Esophagus muscularis mucosa (tissue), 4 donors: ENCODE measurements at regions not wholly inside any gene's neighbourhood (a gene's known extent, or its start where the extent isn't known, plus 50 kb on each side); places are given as distances from the start of the nearest gene placed in this dataset.

ENCODE experiments used
- DNase-seq: peaks from one replicate; pipeline ENCODE4 v3.0.0-alpha.2; 2017; ENCODE audit errors: extremely low spot score
- H3K27ac ChIP-seq, 4 donors: fragments of 200-600 bp; sonication (generic); replicated peaks in 1 of 4; 1 replicate in 3 of 4; 2 replicates in 1 of 4; pipeline ENCODE4 v1.5.1; 2016 to 2019; ENCODE audit warnings: mild to moderate bottlenecking in 1 of 4
- H3K27me3 ChIP-seq, 4 donors: fragments of 200-600 bp; sonication (generic); one replicate each; pipeline versions ENCODE4 v1.5.1 to v1.6.0; 2016 to 2019
- H3K36me3 ChIP-seq, 4 donors: fragments of 200-600 bp; sonication (generic); one replicate each; pipeline ENCODE4 v1.5.1; 2016 to 2019
- H3K4me1 ChIP-seq, 4 donors: fragments of 200-600 bp; sonication (generic); one replicate each; pipeline ENCODE4 v1.5.1; 2016 to 2019
- H3K4me3 ChIP-seq, 4 donors: fragments of 200-600 bp; sonication (generic); 1 replicate in 2 of 4; 2 replicates in 2 of 4; pipeline ENCODE4 v1.5.1; 2016 to 2019; ENCODE audit warnings: mild to moderate bottlenecking in 4 of 4, moderate library complexity in 1 of 4
- H3K9me3 ChIP-seq, 4 donors: fragments of 200-600 bp; sonication (generic); 1 replicate in 3 of 4; 2 replicates in 1 of 4; pipeline ENCODE4 v1.5.1; 2016 to 2019
- EP300 ChIP-seq: sonication (generic); formaldehyde crosslinking; IDR thresholded peaks from one replicate; pipeline ENCODE4 v1.6.1; 2017; ENCODE audit warnings: antibody characterized with exemption
- POLR2A ChIP-seq: fragments of 450-650 bp; IDR thresholded peaks from one replicate; pipeline ENCODE4 v1.6.1; 2017; ENCODE audit warnings: antibody characterized with exemption, moderate library complexity, mild to moderate bottlenecking, low read depth
- POLR2AphosphoS5 ChIP-seq, 2 donors: sonication (generic); formaldehyde crosslinking; IDR thresholded peaks; one replicate each; pipeline ENCODE4 v1.6.1; 2017; ENCODE audit warnings: antibody characterized with exemption in 2 of 2
- WGBS: methylation state at CpG from one replicate; pipeline ENCODE4 v1.1.5; 2018; 5-methylcytosine and 5-hydroxymethylcytosine counted together
- intact Hi-C: fragments of 100-400 bp; cut with DNase I; formaldehyde crosslinking; loops from one replicate; pipeline ENCODE4 v1.15.1; 2023
- TF ChIP-seq, protein P1 (sequence below), 3 experiments: fragments of 200-600 bp in 2 of 3; fragments of 450-650 bp in 1 of 3; sonication (generic) in 2 of 3; IDR thresholded peaks; one replicate each; pipeline ENCODE4 v1.5.1; 2017 to 2019; ENCODE audit warnings: antibody characterized with exemption in 3 of 3, mild to moderate bottlenecking in 2 of 3, moderate library complexity in 1 of 3

DNA sequence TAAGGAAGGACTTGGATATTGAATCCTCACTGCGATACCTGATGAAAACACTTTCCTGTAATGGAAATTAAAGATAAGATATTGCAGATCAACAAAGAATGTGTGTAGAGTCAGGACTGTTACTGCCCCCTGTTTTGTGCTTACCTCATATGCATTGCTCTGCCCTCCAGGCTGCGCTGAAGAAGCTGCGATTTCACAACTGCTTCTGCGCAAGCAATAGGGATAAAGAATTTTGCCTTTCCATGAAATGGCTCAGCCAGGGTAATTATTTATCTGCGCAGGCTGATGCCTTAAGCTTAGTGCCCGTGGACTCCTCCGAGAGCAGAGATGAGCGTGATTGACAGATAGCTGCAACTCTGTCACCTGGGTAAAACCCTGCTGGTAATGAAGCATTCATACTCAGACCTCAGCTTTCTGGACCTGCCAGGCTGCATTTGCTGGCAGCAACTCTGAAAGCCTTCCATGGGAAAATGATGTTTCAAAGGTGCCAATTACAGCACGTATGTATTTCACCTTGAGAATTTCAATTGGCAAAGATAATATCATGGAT lies 370.6 kb downstream of the SAMD5 start:
- intact Hi-C loops = no loop called here
- TF ChIP-seq POLR2AphosphoS5 (IDR thresholded peaks at IDR 0.05) (no peak), EP300 (no peak), POLR2A (no peak)
- TF ChIP-seq, protein P1, sequence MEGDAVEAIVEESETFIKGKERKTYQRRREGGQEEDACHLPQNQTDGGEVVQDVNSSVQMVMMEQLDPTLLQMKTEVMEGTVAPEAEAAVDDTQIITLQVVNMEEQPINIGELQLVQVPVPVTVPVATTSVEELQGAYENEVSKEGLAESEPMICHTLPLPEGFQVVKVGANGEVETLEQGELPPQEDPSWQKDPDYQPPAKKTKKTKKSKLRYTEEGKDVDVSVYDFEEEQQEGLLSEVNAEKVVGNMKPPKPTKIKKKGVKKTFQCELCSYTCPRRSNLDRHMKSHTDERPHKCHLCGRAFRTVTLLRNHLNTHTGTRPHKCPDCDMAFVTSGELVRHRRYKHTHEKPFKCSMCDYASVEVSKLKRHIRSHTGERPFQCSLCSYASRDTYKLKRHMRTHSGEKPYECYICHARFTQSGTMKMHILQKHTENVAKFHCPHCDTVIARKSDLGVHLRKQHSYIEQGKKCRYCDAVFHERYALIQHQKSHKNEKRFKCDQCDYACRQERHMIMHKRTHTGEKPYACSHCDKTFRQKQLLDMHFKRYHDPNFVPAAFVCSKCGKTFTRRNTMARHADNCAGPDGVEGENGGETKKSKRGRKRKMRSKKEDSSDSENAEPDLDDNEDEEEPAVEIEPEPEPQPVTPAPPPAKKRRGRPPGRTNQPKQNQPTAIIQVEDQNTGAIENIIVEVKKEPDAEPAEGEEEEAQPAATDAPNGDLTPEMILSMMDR (IDR thresholded peaks at IDR 0.05) = no peak
- Histone ChIP-seq H3K36me3 (no peaks in the 10 kb centered on the region), H3K4me1 (no peaks in the 10 kb centered on the region), H3K9me3 (no peaks in the 10 kb centered on the region), H3K27me3 (no peaks in the 10 kb centered on the region), H3K4me3 (no peak overlapping the region), H3K27ac (no peak overlapping the region)
- no peak for DNase-seq
- 93% methylated on average over 9 of the region's 9 CpGs for WGBS

DNA sequence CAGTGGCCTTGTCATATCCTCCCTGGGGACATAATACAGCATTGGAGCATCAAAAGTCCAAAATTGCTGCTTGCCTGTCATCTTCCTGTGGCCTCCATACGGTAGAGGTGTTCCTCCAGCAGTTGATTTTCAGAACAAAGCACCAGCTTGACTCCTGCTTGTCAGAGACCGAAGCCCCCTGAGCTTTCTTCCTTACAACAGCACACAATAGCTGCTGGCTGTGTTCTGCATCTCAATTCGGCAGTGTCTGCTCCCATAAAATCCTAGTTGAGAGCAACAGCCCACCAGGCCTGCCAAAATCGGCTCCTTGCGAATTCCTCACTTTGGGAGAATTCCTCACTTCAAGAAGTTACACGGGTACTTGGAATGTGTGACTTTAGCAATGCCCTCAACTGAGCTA lies 372.9 kb downstream of the SAMD5 start:
- 79% methylated on average over 6 of the region's 6 CpGs for WGBS
- Histone ChIP-seq H3K4me3 (no peak overlapping the region), H3K27me3 (no peaks in the 10 kb centered on the region), H3K36me3 (no peaks in the 10 kb centered on the region), H3K9me3 (peaks cover 0 to 1% (median 0%) of the 10 kb centered on the region in 4 donors), H3K4me1 (no peaks in the 10 kb centered on the region), H3K27ac (no peak overlapping the region)
- DNase-seq = no peak
- TF ChIP-seq POLR2AphosphoS5 (IDR thresholded peaks at IDR 0.05) (no peak), EP300 (no peak), POLR2A (no peak)
- TF ChIP-seq, protein P1 (IDR thresholded peaks at IDR 0.05) = no peak
- intact Hi-C loops = no loop called here

DNA sequence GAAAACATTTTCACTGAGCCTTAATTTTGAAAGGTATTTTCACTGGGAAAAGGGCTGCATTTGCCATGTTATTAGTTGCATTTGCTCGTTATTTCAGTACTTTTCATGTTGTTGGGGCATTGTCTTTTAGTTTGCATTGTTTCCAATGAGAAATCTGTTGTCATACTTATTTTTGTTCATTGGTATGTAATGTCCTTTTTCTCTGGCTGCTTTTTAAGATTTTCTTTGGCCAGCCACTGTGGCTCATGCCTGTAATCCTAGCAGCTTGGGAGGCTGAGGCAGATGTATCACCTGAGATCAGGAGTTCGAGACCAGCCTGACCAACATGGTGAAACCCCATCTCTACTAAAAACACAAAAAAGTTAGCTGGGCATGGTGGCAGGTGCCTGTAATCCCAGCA lies 379.9 kb downstream of the SAMD5 start:
- intact Hi-C loops = no loop called here
- TF ChIP-seq EP300 (no peak), POLR2AphosphoS5 (IDR thresholded peaks at IDR 0.05) (no peak), POLR2A (no peak)
- TF ChIP-seq, protein P1 (IDR thresholded peaks at IDR 0.05) = no peak
- Histone ChIP-seq H3K27me3 (no peaks in the 10 kb centered on the region), H3K9me3 (peaks cover 0 to 7% (median 0%) of the 10 kb centered on the region in 4 donors), H3K27ac (no peak overlapping the region), H3K4me3 (no peak overlapping the region), H3K36me3 (no peaks in the 10 kb centered on the region), H3K4me1 (no peaks in the 10 kb centered on the region)
- DNase-seq = no peak
- WGBS = 83% methylated on average over 2 of the region's 2 CpGs

DNA sequence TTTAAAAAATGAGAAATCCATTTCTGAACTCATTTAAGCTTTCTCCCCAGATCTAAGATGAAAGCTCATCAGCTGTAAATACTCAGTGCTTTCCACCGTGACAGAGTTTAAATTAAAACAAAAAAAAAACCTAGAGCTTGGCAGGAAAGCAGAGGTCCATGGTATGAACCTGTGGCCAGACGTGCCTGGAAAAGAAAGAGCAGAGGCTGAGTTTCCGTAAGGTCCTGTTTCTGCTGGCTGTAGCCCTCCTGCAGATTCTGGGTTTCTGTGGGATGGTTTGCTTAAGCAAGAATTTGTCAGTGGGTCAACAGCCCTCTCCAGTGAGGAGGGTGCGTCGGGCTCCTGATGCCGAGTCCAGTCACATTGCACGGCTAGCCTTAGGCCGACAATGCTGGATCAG lies 383.2 kb downstream of the SAMD5 start:
- no peaks in the 10 kb centered on the region for H3K4me1 ChIP-seq
- peaks cover 0 to 3% (median 0%) of the 10 kb centered on the region in 4 donors for H3K9me3 ChIP-seq
- no peak for DNase-seq
- intact Hi-C loops = no loop called here
- no peak overlapping the region for H3K4me3 ChIP-seq
- 66% methylated on average over 6 of the region's 8 CpGs for WGBS
- peaks cover 0 to 4% (median 0%) of the 10 kb centered on the region in 4 donors for H3K27me3 ChIP-seq
- H3K36me3 ChIP-seq = no peaks in the 10 kb centered on the region
- TF ChIP-seq EP300 = no peak
- TF ChIP-seq, protein P1 (IDR thresholded peaks at IDR 0.05) = no peak
- no peak for TF ChIP-seq POLR2A
- no peak for TF ChIP-seq POLR2AphosphoS5 (IDR thresholded peaks at IDR 0.05)
- H3K27ac ChIP-seq = no peak overlapping the region

DNA sequence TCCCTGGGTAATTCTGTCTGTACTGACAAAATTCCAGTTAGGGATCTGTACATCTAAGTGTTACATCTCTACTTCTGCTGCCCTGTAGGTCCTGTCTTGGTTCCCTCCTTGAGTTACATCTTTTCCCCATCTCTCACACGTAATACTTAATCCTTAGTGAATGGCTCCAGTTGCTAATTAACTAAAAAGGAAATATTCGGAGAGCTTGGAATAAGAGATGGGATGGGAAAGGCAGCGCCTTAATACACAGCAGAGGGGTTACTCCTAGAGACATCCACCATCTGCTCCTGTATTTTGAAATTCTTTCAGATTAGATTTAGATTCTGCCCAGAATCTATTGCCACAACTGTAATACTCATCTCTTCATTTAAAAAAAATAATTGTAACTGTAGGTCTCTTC lies 384.0 kb downstream of the SAMD5 start:
- DNase-seq = no peak
- TF ChIP-seq EP300 (no peak), POLR2AphosphoS5 (IDR thresholded peaks at IDR 0.05) (no peak), POLR2A (no peak)
- TF ChIP-seq, protein P1 (IDR thresholded peaks at IDR 0.05) = no peak
- no peak overlapping the region for H3K4me3 ChIP-seq
- intact Hi-C loops = no loop called here
- H3K9me3 ChIP-seq = no peaks in the 10 kb centered on the region
- no peak overlapping the region for H3K27ac ChIP-seq
- peaks cover 0 to 4% (median 0%) of the 10 kb centered on the region in 4 donors for H3K27me3 ChIP-seq
- no peaks in the 10 kb centered on the region for H3K36me3 ChIP-seq
- 90% methylated on average over 3 of the region's 3 CpGs for WGBS
- no peaks in the 10 kb centered on the region for H3K4me1 ChIP-seq
